Activated T-cell treated with anti-CD3 and anti-CD28 coated beads for 24 hours (primary cell): ENCODE measurements at regions not wholly inside any gene's neighbourhood (a gene's known extent, or its start where the extent isn't known, plus 50 kb on each side); places are given as distances from the start of the nearest gene placed in this dataset.
"Not testable (repeated sequence)": the region's sequence is repeated elsewhere in the genome, so short reads cannot be mapped to it uniquely, and the experiment has no call there.

Experiments
- DNase-seq: peaks from one replicate; pipeline ENCODE4 v3.0.0-alpha.2; 2020; ENCODE audit warnings: low read depth

DNA sequence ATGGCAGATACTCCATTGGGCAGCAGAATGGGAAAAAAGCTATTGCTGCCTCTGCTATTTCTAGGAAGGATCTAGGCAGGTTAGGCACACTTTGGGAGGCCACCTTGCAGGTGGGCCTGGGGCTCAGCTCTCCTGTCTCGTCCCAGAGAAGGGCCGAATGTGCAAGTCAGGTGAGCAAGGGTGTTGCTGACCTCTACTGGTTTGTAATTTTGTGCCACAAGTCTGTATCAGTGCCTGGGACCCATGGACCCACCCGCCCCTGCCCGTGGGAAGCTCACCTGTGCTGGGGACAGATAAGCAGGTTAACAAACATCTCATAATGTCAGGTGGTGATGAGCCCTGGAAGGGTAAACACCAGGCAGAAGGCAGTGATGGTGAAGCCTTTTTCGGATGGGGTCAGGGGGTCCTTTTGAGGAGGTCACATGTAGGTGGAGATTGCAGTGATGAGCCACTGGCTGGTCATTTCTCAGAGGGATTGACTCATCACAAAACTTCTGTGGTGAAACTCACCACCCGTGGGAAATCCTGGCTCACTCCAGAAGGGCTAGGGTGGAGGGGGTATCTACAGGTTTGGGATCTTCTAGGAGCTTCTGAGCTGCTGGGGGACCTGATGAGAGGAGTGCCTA, 161.3 kb downstream of the KLF13 start:
- DNase-seq: no peak

DNA sequence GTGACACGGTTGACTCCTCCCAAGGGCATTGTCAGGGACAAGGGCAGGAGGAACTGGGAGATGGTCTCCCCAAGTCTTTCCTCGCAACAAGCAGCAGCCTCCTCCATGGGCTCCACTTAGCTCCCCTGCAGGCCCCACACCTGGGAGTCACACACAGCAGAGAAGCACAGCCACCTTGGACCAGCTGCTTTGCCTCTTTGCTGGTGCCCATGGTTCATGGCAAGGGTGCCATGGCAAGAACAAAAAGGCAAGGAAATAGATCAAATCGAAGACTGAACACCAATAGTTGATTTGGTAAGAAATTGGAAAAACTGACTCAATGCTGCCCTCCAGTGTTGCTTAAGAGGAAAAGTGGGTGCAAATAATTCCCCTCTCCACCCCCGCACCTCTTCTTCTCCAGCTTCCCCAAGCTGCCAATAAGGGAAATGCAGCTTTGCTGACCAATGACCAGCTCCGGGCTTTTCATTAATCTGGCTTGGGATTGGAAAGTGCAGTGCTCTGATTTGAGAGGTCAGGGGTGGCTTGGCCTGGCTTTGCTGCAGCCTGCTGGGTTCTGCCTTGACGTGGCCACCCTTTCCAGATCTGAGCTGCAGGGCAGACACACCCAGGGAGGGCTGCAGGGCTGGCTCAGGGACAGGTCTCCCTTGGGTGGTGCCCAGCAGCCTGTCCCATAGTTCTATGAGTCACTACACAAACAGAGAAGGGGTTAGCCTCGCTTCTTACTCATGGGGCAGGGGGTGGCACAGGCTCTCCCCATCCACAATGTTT, 162.0 kb downstream of the KLF13 start:
- peak; percentile 24 for DNase-seq

DNA sequence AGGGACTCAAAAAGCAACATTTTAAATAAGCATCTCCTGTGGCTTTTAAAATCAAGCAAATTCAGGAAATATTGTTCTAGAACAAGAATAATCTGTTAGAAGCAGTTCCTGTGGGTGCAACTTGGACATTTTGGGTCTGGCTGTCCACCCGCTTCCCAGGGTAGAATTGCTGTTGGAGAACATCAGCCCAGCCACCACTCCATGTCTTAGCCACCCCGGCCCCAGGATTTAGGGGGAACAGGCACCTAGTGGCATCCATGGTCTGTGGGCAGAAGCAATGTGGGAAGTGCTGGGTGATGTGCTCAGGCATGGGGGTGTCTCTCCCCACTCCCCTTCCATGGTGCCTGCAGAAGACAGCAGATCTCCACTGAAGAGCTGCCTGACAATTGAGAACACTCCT, 162.6 kb downstream of the KLF13 start:
- no peak for DNase-seq

DNA sequence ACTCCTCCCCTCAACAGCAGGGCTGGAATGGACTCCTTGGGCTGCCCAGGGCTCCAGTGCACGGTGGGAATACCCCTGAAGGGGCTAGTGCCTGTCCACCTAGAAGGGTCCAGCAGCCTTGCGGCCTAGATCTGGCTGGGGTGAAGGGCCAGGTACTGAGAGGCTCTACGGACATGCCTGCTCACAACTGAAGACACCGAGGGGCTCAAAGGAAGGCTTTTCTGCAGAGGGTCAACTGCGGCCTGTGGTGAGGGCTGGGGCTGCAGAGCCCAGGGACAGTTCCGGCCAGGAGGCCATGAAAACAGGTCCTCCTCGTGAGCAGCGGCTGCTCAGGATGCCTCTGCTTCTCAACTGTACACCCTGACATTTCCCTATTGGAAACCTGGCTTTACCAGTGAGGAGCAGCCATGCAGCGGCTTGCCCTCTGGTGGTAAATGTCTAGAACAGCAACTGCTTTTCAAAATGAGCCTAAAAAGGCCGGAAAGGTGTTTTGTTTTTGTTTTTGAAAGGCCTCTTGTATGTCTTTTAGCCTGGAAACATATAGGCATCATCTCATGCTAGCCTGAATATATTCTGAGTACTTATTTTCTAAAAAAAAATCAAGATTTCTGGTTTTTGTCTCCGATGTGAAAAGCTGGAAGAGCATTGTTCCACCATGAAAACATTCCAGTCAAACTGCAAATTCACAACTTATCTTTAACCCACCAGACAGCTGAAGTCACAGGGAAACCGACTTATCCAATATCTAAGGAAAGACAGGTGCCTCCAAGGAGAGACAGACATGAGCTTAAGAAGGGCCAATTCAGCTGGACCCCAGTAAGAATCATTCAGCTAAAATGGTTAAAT, 163.4 kb downstream of the KLF13 start:
- peak; percentile 13 for DNase-seq

DNA sequence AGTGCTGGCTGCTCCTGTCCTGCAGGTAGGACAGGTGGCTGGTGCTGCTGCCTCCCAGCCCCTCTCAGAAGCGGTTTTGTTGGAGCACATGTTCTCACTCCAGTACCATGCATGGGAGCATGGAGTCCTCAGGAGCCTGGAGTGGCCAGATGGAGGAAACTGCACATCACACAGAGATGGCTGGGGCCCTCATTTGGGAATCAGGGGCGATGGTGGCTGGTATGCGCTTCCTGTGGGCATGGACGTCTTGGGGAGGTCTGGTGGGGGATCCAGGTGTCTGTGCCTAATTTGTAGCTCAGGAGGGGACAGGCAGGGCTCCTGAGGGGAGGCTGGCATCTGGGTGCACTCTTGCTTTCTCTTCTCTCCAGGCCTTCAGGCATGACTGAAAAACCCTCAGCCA, 168.2 kb downstream of the KLF13 start:
- no peak for DNase-seq

DNA sequence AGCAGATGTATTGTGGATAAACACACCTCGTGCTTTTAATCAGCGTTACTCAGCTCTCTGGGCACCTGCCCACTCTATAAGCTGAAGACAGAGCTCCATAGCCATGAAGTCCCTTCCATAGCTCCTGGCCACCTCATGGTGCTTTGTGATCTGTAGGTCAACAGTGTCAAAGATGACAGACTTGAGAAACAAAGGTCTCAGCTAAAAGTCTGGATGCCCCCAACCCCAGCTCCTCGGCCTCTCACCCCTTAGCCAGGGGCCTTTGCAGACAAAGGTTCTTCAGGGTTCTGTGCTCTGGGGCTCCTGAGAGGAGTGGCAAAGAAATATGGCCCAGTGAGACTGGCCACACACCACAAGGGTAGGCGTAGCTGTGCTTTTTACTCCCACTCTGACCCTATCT, 168.6 kb downstream of the KLF13 start:
- no peak for DNase-seq

DNA sequence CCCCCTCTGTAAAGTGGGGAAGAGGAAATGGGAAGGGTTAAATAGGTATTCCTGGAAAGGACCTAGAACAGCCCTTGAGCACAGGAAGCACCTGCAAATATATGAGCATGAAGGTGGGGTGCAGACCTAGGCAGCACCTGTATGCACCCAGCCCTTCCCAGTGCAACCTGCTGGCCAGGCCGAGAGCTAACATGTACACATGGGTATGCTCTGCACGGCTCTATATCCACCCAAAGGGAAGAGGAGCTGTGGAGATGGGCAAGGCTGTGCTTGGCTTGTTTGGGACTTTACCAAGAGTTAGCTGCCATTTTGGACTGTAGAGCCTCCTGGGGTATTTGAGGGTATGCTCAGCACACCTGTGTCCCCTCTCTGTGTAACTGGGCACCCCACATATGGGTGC, 171.2 kb downstream of the KLF13 start:
- no peak for DNase-seq

DNA sequence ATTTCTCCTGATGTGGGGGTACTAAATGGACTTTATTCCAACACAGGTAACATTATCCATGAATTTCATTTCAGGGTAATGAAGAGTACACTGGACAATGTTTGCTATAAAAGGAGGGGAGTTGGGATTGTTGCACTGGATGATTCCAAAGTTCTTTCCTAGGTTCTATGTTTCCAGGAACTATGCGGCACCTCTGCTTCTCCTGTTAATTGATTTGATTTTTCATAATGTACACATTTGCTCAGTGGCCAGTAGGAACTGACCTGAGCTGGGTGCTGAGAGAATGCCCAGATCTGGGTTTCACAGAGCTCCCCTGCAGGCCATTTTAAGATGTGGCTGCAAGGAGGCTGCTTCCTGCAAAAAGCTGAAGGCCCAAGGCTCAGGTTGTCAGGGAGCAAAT, 171.7 kb downstream of the KLF13 start:
- no peak for DNase-seq

DNA sequence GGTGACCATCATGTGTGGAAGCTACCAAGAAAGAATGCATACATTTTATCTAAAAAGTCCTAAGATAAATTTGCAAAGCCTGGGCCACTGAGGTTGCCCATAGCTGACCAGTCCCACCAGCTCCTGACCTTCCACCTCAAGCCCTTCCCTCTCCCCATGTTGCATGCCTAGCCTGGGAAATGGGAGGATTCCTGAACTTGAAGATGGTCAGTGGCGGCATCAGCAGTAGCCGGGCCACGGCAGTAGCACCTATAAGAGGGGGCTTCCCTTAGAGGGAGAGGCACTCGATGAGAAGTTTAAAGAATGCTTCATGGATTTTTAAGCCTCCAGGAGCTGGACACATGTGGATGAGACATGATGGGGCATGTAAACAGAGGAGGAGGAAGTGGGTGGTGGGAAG, 172.1 kb downstream of the KLF13 start:
- DNase-seq: no peak

DNA sequence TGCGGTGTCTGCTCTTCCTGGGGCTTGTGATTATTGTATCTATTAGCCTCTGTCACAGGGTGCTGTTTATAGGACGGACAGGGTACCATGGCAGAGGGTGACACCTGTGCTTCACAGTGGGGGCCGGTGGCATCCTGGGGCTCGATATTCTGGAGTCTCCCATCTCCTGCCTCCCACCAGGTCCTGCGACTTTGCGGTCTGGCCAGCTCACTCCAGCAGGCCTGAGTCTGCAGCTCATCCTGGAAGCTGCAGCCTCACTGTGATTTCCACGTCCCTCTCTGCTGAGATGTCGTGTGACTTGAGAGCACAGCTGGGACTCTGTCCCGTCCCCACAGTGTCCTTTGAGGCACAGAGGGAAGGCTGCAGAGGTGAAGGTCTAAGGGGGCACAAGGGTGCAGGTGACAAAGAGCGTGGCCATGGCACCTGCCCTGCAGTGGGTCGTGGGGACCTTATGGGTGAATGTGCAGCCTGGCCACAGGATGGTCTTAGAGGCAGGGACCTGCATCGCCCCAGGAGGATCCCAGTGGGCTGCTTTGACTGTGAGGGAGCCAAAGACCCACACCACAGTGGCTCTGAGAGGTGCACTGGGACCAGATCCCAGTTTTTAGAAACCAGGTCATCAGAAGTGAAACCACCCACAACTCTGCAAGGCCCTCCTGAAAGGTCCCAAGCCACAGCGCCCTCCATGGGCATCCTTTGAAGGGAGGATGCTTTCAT, 172.8 kb downstream of the KLF13 start:
- no peak for DNase-seq

DNA sequence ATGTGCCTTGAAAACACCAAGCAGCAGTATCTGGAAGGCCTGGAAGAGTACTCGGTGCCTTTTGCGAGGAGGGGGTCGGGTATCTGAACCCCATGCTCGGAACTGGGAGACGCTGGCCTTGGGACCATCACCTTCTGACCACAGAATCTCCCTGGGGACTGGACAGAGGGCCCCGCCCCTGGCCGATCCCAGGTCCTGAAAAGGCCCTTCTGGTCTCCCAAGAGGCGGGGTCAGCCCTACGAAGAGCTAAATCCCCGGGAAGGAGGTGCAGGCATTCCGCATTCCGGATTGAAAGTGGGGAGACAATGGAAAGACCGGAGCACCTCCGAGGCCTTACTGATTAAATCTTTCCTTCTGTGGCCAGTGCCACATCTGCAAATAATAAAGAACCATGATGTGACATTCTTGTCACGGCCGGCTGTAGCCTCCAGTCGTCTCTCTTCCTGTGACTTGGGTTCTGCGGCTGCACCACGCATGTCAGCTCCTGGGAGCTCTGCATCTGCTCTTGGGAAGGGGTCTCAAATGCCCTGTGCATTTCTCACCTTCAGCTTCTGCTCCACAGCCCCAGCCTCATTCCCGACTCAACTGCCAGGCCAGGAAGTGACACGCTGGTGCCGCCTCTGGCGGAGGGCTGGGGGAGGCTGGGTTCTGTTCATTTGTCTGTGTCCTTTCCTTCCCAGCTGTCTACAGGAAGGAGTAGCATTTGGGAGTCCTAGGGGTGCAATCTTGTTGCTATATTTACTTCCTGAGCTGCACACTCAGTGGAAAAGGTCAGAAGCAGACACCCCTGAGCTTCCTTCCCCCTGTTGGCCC, 173.5 kb downstream of the KLF13 start:
- DNase-seq: no peak

DNA sequence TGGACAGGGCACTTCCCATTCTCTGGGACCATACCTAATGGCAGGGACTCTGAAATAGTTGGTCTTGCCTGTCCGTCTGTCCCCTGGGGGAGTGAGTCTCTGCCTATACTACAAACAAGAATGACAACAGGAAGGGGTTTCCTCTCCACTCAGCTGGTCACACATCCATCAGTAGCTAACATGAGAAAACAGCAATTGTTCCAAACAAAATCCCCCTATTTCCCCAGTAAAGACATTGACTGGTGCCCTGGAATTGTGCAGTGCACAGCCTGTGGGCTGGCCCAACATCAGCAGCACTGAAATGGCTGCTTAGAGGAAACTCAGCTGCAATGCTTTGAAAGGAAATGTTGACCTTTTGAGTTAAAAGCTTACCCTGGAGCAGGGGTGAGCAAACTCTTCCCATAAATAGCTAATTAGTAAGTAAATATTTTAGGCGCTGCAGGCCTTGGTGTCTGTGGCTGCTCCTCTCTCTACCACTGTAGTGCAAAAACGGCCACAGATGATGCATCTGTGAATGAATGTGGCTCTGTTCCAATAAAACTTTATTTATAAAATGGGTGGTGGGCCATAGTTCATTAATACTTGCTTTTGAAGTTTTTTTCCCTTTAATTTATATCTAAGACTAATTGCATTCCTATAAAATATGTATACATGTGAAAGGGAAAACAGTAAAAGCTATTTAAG, 174.3 kb downstream of the KLF13 start:
- DNase-seq: no peak

DNA sequence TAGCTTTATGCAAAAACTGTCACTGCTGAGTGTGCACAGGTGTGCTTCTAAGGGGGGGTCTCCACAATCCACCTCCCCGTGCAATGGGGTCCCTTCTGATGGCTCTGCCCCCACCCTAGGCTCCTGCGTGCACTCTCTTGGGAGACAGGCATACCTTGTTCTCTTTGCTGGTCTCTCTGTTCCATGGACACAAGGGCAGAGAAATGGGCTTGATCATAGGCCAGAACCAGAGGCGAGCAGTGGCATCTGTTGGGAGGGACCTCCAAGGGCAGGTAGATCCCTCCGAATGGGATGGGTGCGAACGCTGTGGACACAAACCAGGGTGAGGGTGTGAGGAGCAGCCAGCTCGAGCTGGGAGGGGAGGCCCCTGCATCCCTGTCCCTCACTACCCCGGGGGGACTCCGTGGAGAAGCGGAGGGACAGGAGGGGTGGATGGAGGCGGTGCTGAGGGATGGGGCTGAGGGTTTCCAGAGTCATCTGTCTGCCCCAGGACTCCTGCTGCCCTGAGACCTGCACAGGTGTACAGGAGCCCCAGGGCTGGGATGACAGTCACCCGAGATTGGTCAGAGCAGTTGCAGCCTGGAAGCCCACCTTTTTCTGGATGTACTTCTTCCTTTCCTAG, 175.0 kb downstream of the KLF13 start:
- DNase-seq: no peak

DNA sequence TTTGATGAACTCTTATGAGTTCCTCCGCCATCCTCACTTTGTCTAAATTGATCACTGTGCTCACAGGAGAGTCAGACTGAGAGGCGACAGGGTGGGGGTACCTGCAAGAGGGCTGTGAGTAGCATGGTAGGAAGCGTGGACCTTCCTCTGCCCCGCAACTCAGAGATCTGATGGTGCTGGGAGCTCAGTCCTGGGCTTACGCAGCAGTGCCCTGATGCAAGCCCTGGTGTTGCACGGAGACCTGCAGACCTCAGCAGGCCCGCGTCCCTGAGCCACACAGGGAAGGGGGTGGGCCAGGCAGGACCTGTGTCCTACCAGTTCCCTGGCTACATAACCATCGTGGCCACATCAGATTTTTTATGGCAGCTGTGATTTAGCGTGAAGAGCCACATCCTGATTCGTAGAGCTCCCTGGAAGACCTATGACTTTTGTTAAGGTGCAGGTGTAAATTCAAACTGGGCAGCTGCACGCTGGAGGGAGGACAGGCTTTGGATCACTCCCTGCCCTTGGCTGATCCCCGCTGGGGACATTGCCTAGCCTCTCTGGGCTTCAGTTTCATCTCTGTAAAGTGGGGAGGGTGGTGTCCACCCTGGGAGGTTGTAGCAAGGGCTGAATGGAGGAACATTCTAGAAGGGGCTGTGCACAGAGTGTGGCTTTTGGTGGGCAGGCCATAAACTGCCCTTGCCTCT, 176.1 kb downstream of the KLF13 start:
- DNase-seq: no peak

DNA sequence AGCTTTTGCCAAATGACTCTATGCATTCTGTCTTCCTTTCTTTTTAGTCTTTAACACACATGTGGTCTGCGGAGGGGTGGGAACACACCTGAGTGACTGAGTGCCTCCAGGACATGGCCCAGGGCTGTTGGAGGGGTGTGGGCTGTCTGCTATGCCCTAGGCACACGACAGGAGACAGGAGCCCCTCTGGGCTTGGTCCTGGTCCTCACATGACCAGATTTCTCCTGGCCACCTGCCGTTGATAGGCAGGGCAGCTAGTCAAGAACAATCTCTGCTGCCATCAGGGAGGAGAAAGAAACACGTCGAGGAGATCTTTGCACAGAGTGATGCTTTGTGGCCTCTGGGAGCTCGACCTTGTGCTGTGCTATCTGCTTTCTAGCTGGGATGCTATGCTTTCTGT, 176.6 kb downstream of the KLF13 start:
- DNase-seq: no peak

DNA sequence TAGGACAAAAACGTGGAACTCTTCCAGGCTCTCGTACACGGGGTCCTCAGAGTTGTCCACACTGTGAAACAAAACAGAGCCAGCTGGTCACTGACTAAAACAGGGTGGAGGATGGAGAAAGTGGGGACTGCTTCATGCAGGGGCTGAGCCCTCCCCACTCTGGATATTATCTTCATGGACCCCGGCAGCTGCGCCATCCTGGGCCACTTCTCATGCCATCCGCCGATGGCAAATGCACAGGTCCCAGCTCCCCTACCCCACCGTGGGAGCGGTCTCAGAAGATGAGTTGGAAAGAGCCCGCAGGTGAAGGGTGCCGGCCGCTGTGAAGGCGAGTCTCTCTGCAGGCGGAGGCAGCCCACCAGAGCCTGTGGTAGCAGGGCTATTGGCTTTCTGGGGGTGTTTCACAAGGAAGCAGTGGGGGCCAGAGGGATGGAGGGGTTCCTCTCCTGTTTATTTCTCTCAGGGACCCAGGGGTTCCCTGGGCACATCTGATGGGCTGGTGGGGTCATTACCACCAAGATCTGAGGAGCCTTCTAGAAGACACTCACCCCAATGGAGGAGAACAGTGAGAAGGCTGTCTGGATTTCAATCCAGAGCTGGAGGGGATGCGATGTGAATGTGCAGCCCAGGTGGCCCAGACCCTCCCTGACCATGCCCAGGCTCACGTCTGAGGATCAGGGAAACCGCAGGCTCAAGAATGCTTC, 177.3 kb downstream of the KLF13 start:
- no peak for DNase-seq

DNA sequence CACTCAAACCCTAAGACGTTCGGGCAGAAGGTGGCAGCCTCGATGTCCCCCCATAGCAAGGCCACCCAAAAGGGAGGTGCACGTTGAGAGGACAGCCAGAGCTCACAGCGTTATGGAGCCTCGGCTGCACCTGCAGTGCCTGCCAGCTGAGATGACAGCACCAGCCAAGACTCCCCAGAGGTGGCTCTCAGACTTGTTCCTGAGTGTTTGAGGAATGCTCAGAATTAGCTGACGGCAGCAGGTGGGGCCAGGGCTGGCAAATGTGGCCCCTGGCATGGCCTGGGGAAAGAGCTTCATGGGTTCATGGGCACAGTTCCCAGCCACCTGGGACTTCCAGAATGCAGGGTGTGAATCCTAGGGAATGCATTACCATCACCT, 177.8 kb downstream of the KLF13 start:
- DNase-seq: no peak

DNA sequence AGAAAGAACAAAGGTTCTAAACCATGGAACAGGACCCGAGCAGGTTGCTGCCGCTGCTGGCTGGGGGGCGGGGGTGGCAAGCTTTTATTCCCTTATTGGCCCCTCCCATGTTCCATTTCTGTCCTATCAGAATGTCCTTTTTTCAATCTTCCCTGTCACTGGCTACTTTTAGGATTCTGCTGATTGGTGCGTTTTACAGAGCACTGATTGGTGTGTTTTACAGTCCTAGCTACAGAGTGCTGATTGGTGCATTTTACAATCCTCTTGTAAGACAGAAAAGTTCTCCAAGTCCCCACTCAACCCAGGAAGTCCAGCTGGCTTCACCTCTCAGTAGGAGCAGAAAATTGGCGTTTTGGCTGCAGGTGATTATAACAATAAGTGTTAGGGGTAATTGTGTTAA, 180.9 kb downstream of the KLF13 start:
- DNase-seq: not testable (repeated sequence)

DNA sequence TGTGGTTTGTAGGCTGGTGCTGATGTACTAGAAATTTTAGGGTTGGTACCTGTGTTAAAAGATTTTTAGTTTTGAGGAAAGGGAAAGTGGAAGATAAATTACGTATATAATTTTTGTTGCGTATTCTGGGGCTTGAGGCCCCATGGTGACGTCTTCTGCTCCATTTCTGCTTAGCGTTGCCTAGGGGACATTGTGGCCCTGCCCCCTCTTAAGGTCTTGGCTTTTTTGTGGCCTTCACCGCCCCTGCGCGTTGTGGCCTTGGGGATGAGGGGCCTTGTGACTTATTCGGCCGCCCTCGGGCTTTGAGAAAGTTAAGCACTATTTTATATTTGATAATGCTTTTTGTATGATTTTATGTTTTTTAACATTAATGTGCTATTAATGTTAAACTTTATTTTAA, 182.0 kb downstream of the KLF13 start:
- no peak for DNase-seq
